ENCODE measurements at regions not wholly inside any gene's neighbourhood (a gene's known extent, or its start where the extent isn't known, plus 50 kb on each side); places are given as distances from the start of the nearest gene placed in this dataset.

GRCh38 chr21:35853321-35854239 is 206.7 kb downstream of the SETD4 start:
- TF ChIP-seq JUNB (IDR thresholded peaks at IDR 0.05): no peak
- TF ChIP-seq CTCF (IDR thresholded peaks at IDR 0.05): no peak

All from A549 (cell line).